Uterus (tissue), 2 donors: ENCODE measurements at regions not wholly inside any gene's neighbourhood (a gene's known extent, or its start where the extent isn't known, plus 50 kb on each side); places are given as distances from the start of the nearest gene placed in this dataset.

Experiments used
- CTCF ChIP-seq, 4 experiments: fragments of 200-600 bp in 2 of 4; fragments of 450-650 bp in 2 of 4; sonication (generic) in 2 of 4; IDR thresholded peaks; one replicate each; pipeline ENCODE4 v1.5.1; 2016 to 2019; ENCODE audit warnings: antibody characterized with exemption in 4 of 4, mild to moderate bottlenecking in 2 of 4, moderate library complexity in 1 of 4
- POLR2A ChIP-seq, 2 donors: fragments of 450-650 bp; IDR thresholded peaks; one replicate each; pipeline ENCODE4 v1.6.1; 2016; ENCODE audit warnings: antibody characterized with exemption in 2 of 2, mild to moderate bottlenecking in 1 of 2, moderate library complexity in 1 of 2

- TF ChIP-seq CTCF (IDR thresholded peaks at IDR 0.05) (no peak), POLR2A (IDR thresholded peaks at IDR 0.05) (no peak)
Observed at GRCh38 chr4:31896349-31896748, 1176.2 kb downstream of the PCDH7 start.
